GOT3 (cell line): ENCODE measurements at regions not wholly inside any gene's neighbourhood (a gene's known extent, or its start where the extent isn't known, plus 50 kb on each side); places are given as distances from the start of the nearest gene placed in this dataset.

Experiments used
- DNase-seq: peaks from one replicate; lab custom pipeline; 2025; ENCODE audit warnings: mixed read lengths; lab: John Stamatoyannopoulos, UW

- DNase-seq: no peak
Observed at GRCh38 chr1:30419831-30420230, 303.6 kb downstream of the MATN1 start.

GRCh38 chr1:30418939-30419720 lies 304.3 kb downstream of the MATN1 start:
- DNase-seq: no peak

GRCh38 chr1:30418061-30418938 lies 305.1 kb downstream of the MATN1 start:
- DNase-seq: no peak

- no peak for DNase-seq
Observed at GRCh38 chr1:30417701-30418046, 305.7 kb downstream of the MATN1 start.

GRCh38 chr1:30417001-30417700 lies 306.2 kb downstream of the MATN1 start:
- no peak for DNase-seq

- DNase-seq: no peak
Observed at GRCh38 chr1:30416221-30416820, 307.1 kb downstream of the MATN1 start.

- no peak for DNase-seq
Observed at GRCh38 chr1:30415171-30415940, 308.0 kb downstream of the MATN1 start.

- no peak for DNase-seq
Observed at GRCh38 chr1:30414851-30415165, 308.6 kb downstream of the MATN1 start.

GRCh38 chr1:30414086-30414850 lies 309.1 kb downstream of the MATN1 start:
- DNase-seq: no peak

- no peak for DNase-seq
Observed at GRCh38 chr1:30413606-30414005, 309.8 kb downstream of the MATN1 start.

- DNase-seq: no peak
Observed at GRCh38 chr1:30413111-30413440, 310.3 kb downstream of the MATN1 start.

GRCh38 chr1:30412241-30413110 lies 310.9 kb downstream of the MATN1 start:
- DNase-seq: no peak

- no peak for DNase-seq
Observed at GRCh38 chr1:30411206-30411605, 312.2 kb downstream of the MATN1 start.

GRCh38 chr1:30410153-30410851 lies 313.1 kb downstream of the MATN1 start:
- DNase-seq: no peak

GRCh38 chr1:30409476-30410152 lies 313.8 kb downstream of the MATN1 start:
- DNase-seq: no peak

- no peak for DNase-seq
Observed at GRCh38 chr1:30407865-30408580, 315.4 kb downstream of the MATN1 start.

- no peak for DNase-seq
Observed at GRCh38 chr1:30406996-30407864, 316.2 kb downstream of the MATN1 start.
